ENCODE measurements at regions not wholly inside any gene's neighbourhood (a gene's known extent, or its start where the extent isn't known, plus 50 kb on each side); places are given as distances from the start of the nearest gene placed in this dataset.
A peak's percentile ranks its signal among the peaks of the same experiment; 100 is the strongest.

DNA sequence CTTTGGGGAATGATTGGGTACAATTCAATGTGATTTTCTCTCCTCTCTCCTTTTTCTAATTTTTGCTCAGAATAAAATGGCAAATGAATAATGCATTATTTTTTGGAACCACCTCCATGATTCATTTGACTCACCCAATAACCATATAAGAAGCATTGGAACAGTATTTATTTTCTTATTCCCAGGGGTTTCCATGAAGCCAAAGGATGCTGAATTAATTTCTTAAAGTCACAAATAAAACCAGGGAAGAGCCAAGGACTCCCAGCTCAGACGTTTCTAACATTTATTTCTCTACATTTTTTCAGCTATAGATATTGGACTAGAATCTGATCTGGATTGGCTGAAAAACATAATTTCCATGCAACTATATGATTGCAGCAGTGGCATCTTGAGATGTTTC lies 735.2 kb upstream of the ANKRD30A start:
- no peak overlapping the region for H3K4me3 ChIP-seq (replicated peaks; ENCODE audit: low read depth, low read length)
- no peak for DNase-seq (ENCODE audit: low read depth)
- TF ChIP-seq CTCF (IDR thresholded peaks at IDR 0.05; ENCODE audit: low read length, missing control alignments): no peak

DNA sequence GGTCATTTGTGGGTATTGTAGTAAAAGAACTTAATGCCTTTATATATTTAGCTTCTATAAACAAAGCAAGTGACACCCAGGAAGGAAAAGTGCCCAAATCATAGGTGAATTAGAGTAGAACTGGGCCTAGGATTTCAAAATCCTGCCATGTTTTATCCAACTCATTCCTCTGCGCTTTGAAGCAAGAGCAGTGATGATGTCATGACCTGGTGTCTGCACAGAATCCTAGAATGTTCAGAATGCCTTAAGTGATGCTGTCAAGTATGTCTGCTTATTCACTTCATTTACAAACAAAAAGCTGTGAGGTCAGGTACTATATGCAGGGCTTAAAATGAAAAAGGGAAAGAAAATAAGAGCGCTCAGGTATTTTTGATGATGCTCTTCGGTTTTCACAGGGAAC lies 737.2 kb upstream of the ANKRD30A start:
- no peak overlapping the region for H3K4me3 ChIP-seq (replicated peaks; ENCODE audit: low read depth, low read length)
- peak; percentile 11 for DNase-seq (ENCODE audit: low read depth)
- TF ChIP-seq CTCF (IDR thresholded peaks at IDR 0.05; ENCODE audit: low read length, missing control alignments): no peak

- no peak overlapping the region for H3K4me3 ChIP-seq (replicated peaks; ENCODE audit: low read depth, low read length)
- no peak for DNase-seq (ENCODE audit: low read depth)
- no peak for TF ChIP-seq CTCF (IDR thresholded peaks at IDR 0.05; ENCODE audit: low read length, missing control alignments)
These were observed 739.7 kb upstream of the ANKRD30A start for GRCh38 chr10:36385693-36386092.

GRCh38 chr10:36383349-36383748 lies 741.3 kb upstream of the FZD8 start:
- H3K4me3 ChIP-seq (replicated peaks; ENCODE audit: low read depth, low read length): no peak overlapping the region
- TF ChIP-seq CTCF (IDR thresholded peaks at IDR 0.05; ENCODE audit: low read length, missing control alignments): no peak
- DNase-seq (ENCODE audit: low read depth): no peak

DNA sequence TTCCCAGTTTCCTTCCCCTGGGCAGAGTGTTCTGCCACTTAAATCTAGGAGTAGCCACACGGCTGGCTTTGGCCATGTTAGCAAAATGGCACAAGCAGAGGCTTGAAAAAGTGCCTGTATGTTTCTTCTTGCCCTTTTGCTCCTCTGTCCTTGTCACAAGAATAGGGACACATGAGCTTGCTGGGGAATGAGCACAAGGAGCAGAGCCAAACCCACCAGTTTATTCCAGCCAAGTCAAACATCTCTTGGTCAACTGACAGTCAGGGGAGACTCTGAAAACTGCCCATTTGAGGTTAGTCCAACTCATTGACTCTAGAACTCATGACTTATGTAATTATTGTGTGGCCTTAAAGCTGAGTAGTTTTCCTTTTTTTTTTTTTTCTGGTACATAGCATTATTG lies 739.7 kb upstream of the FZD8 start:
- DNase-seq (ENCODE audit: low read depth): no peak
- no peak overlapping the region for H3K4me3 ChIP-seq (replicated peaks; ENCODE audit: low read depth, low read length)
- no peak for TF ChIP-seq CTCF (IDR thresholded peaks at IDR 0.05; ENCODE audit: low read length, missing control alignments)

GRCh38 chr10:36380538-36380937 lies 738.4 kb upstream of the FZD8 start:
- no peak for TF ChIP-seq CTCF (IDR thresholded peaks at IDR 0.05; ENCODE audit: low read length, missing control alignments)
- DNase-seq (ENCODE audit: low read depth): no peak
- H3K4me3 ChIP-seq (replicated peaks; ENCODE audit: low read depth, low read length): no peak overlapping the region

- DNase-seq (ENCODE audit: low read depth): no peak
- no peak for TF ChIP-seq CTCF (IDR thresholded peaks at IDR 0.05; ENCODE audit: low read length, missing control alignments)
- H3K4me3 ChIP-seq (replicated peaks; ENCODE audit: low read depth, low read length): no peak overlapping the region
These were observed 733.0 kb upstream of the FZD8 start for GRCh38 chr10:36375107-36375506.
